Endodermal cell (in vitro differentiated cells): ENCODE measurements at regions not wholly inside any gene's neighbourhood (a gene's known extent, or its start where the extent isn't known, plus 50 kb on each side); places are given as distances from the start of the nearest gene placed in this dataset.
"Not testable (repeated sequence)": the region's sequence is repeated elsewhere in the genome, so short reads cannot be mapped to it uniquely, and the experiment has no call there.

ENCODE experiments used
- DNase-seq: peaks from one replicate; pipeline ENCODE4 v3.0.0-alpha.2; 2017
- H3K27ac ChIP-seq: 2 replicates; pipeline ENCODE4 v1.5.1; 2013; ENCODE audit warnings: mild to moderate bottlenecking, low read depth, low read length, moderate library complexity
- H3K27me3 ChIP-seq: 2 replicates; pipeline ENCODE4 v1.6.1; 2013; ENCODE audit warnings: mild to moderate bottlenecking, low read length, moderate library complexity; ENCODE audit not compliant: insufficient read depth, control insufficient read depth, poor library complexity, severe bottlenecking
- H3K36me3 ChIP-seq: 2 replicates; pipeline ENCODE4 v1.7.0; 2013; ENCODE audit warnings: mild to moderate bottlenecking, low read length, moderate library complexity; ENCODE audit not compliant: control insufficient read depth, insufficient read depth
- H3K4me1 ChIP-seq: one replicate; pipeline ENCODE4 v1.7.0; 2013; ENCODE audit warnings: low read length; ENCODE audit not compliant: control insufficient read depth, insufficient read depth
- H3K4me3 ChIP-seq: 2 replicates; pipeline ENCODE4 v1.5.1; 2013; ENCODE audit warnings: mild to moderate bottlenecking, low read length, moderate library complexity
- H3K9ac ChIP-seq: 2 replicates; pipeline ENCODE4 v1.6.1; 2013; ENCODE audit warnings: mild to moderate bottlenecking, low read length, moderate library complexity; ENCODE audit not compliant: poor library complexity, severe bottlenecking; ENCODE audit errors: extremely low read depth
- H3K9me3 ChIP-seq: 2 replicates; pipeline ENCODE4 v1.6.1; 2013; ENCODE audit warnings: mild to moderate bottlenecking, low read length, moderate library complexity; ENCODE audit not compliant: control insufficient read depth
- H3K27ac Mint-ChIP-seq: 2 replicates; pipeline ENCODE4 v1.8.0; 2020; ENCODE audit warnings: mixed read lengths
- H3K27me3 Mint-ChIP-seq: 2 replicates; pipeline ENCODE4 v1.8.0; 2021; ENCODE audit warnings: mild to moderate bottlenecking, mixed read lengths; ENCODE audit not compliant: insufficient read depth
- H3K36me3 Mint-ChIP-seq: 2 replicates; pipeline ENCODE4 v1.8.0; 2020; ENCODE audit warnings: low read depth, mixed read lengths
- H3K4me1 Mint-ChIP-seq: 2 replicates; pipeline ENCODE4 v1.8.0; 2020; ENCODE audit warnings: mixed read lengths
- H3K4me3 Mint-ChIP-seq: 2 replicates; pipeline ENCODE4 v1.8.0; 2020; ENCODE audit warnings: mild to moderate bottlenecking, moderate library complexity, mixed read lengths
- H3K9me3 Mint-ChIP-seq: 2 replicates; pipeline ENCODE4 v1.8.0; 2020; ENCODE audit warnings: mild to moderate bottlenecking, mixed read lengths
- CTCF ChIP-seq: fragments of 200-600 bp; sonication (generic); conservative IDR thresholded peaks from 2 replicates; pipeline ENCODE4 v1.5.0; 2021; ENCODE audit warnings: antibody characterized with exemption, mild to moderate bottlenecking
- WGBS, 2 experiments: methylation state at CpG; one replicate each; pipeline versions ENCODE4 v1.1.5 to v1.1.7; 2013; ENCODE audit warnings: missing lambda C conversion rate in 2 of 2, mixed read lengths in 1 of 2; ENCODE audit not compliant: insufficient coverage in 1 of 2, insufficient read length in 1 of 2; 5-methylcytosine and 5-hydroxymethylcytosine counted together

GRCh38 chr6:112956696-112957535, 609.8 kb downstream of the RFPL4B start:
- no peak for TF ChIP-seq CTCF
- no peak overlapping the region for H3K27ac Mint-ChIP-seq
- DNase-seq, result no peak
- no peaks in the 10 kb centered on the region for H3K36me3 ChIP-seq
- H3K4me1 ChIP-seq, result no peaks in the 10 kb centered on the region
- no peaks in the 10 kb centered on the region for H3K36me3 Mint-ChIP-seq
- H3K4me3 ChIP-seq, result no peak overlapping the region
- H3K9ac ChIP-seq, result no peak overlapping the region
- H3K9me3 ChIP-seq, result no peaks in the 10 kb centered on the region
- WGBS, 2 experiments, result 78 to 88% methylated on average over 3 to 4 of the region's 5 CpGs
- no peaks in the 10 kb centered on the region for H3K27me3 ChIP-seq
- H3K27me3 Mint-ChIP-seq, result no peaks in the 10 kb centered on the region
- peak overlapping the region; percentile 10 for H3K27ac ChIP-seq
- H3K9me3 Mint-ChIP-seq, result peaks cover 9% of the 10 kb centered on the region
- H3K4me1 Mint-ChIP-seq, result no peaks in the 10 kb centered on the region
- H3K4me3 Mint-ChIP-seq, result no peak overlapping the region

GRCh38 chr6:112957536-112957916, 610.4 kb downstream of the RFPL4B start:
- H3K4me3 Mint-ChIP-seq, result no peak overlapping the region
- H3K4me1 ChIP-seq, result no peaks in the 10 kb centered on the region
- no peaks in the 10 kb centered on the region for H3K36me3 Mint-ChIP-seq
- H3K27ac Mint-ChIP-seq, result no peak overlapping the region
- no peaks in the 10 kb centered on the region for H3K27me3 Mint-ChIP-seq
- WGBS, 2 experiments, result 78 to 100% methylated on average over 1 to 2 of the region's 2 CpGs
- H3K27me3 ChIP-seq, result no peaks in the 10 kb centered on the region
- no peaks in the 10 kb centered on the region for H3K4me1 Mint-ChIP-seq
- H3K36me3 ChIP-seq, result no peaks in the 10 kb centered on the region
- H3K9ac ChIP-seq, result no peak overlapping the region
- DNase-seq, result no peak
- no peaks in the 10 kb centered on the region for H3K9me3 ChIP-seq
- H3K4me3 ChIP-seq, result no peak overlapping the region
- peaks cover 9% of the 10 kb centered on the region for H3K9me3 Mint-ChIP-seq
- no peak for TF ChIP-seq CTCF
- no peak overlapping the region for H3K27ac ChIP-seq

- not testable (repeated sequence) for H3K27ac Mint-ChIP-seq, H3K9me3 Mint-ChIP-seq, H3K9ac ChIP-seq, H3K4me1 Mint-ChIP-seq, H3K4me3 ChIP-seq, H3K9me3 ChIP-seq, H3K36me3 Mint-ChIP-seq, H3K4me1 ChIP-seq, H3K36me3 ChIP-seq, H3K4me3 Mint-ChIP-seq, H3K27me3 ChIP-seq, DNase-seq, H3K27me3 Mint-ChIP-seq, H3K27ac ChIP-seq
- WGBS, 2 experiments, result 80 to 96% methylated on average over 1 to 3 of the region's 3 CpGs
Measured at GRCh38 chr6:112960130-112960529, 613.0 kb downstream of the RFPL4B start.
